ENCODE measurements at regions not wholly inside any gene's neighbourhood (a gene's known extent, or its start where the extent isn't known, plus 50 kb on each side); places are given as distances from the start of the nearest gene placed in this dataset.

GRCh38 chr6:164418262-164418588, 891.2 kb downstream of the C6orf118 start:
- H3K9me2 ChIP-seq (replicated peaks; ENCODE audit: control insufficient read depth, low read length): no peaks in the 10 kb centered on the region
- H3K79me2 ChIP-seq (ENCODE audit: control insufficient read depth, low read length): no peaks in the 10 kb centered on the region
- no peaks in the 10 kb centered on the region for H3K4me1 ChIP-seq (ENCODE audit: control insufficient read depth, low read length)
- TF ChIP-seq CTCF (IDR thresholded peaks at IDR 0.05; ENCODE audit: low read depth, low read length, poor library complexity, severe bottlenecking): no peak
- TF ChIP-seq EZH2phosphoT487 (IDR thresholded peaks at IDR 0.05; ENCODE audit: borderline replicate concordance, low read length): no peak
- H3K4me3 ChIP-seq (ENCODE audit: low read length): no peak overlapping the region
- no peaks in the 10 kb centered on the region for H3K27me3 ChIP-seq (ENCODE audit: control insufficient read depth, low read length)
- H3K27ac ChIP-seq (ENCODE audit: low read depth, low read length): no peak overlapping the region
- H3K9me3 ChIP-seq (ENCODE audit: control insufficient read depth, insufficient read depth, low read length): peaks cover 8% of the 10 kb centered on the region; the same call in 1 of the 2 replicates
- no peak overlapping the region for H3K4me2 ChIP-seq (ENCODE audit: low read length)
- H3K36me3 ChIP-seq (ENCODE audit: control insufficient read depth, low read length): no peaks in the 10 kb centered on the region
- H4K20me1 ChIP-seq (ENCODE audit: control insufficient read depth, insufficient read depth, low read depth, low read length): no peaks in the 10 kb centered on the region
- H3F3A ChIP-seq (ENCODE audit: control insufficient read depth, insufficient read depth): no peaks in the 10 kb centered on the region

DNA sequence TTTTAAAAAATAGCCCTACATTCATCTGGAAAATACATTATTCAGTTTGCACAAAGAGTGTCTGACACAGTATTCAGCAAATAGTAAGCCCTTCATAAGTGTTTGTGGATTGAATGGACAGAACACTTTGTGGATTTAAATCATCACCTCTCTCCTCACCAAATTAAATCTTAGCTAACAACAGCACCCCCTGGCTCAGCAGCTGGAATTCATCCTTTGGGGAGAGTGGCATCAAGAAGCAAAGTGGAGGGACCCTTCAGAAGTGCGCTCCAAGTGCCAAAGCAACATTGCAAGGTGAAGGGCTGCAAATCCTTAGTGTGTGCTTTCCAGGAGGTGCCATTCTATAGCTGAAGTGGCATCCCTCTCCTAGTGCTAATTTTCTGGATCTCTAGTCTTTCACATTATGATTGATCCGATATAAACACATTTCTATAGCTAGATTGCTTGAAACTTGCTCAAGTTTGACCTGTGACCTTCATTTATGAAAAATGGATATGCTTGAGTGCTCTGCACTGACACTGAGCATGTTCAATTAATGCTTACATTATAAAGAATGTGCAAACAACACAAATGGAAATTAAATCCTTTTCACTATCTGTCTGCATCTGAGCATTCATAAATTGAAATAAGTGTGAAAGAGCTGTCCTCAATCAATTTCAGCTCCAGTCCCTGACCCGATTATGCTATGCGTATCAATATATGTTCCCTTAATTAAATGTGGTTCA, 891.7 kb downstream of the C6orf118 start:
- no peak overlapping the region for H3K4me3 ChIP-seq (ENCODE audit: low read length)
- H3K36me3 ChIP-seq (ENCODE audit: control insufficient read depth, low read length): no peaks in the 10 kb centered on the region
- H3K4me2 ChIP-seq (ENCODE audit: low read length): no peak overlapping the region
- no peaks in the 10 kb centered on the region for H3F3A ChIP-seq (ENCODE audit: control insufficient read depth, insufficient read depth)
- no peaks in the 10 kb centered on the region for H3K4me1 ChIP-seq (ENCODE audit: control insufficient read depth, low read length)
- no peak for TF ChIP-seq EZH2phosphoT487 (IDR thresholded peaks at IDR 0.05; ENCODE audit: borderline replicate concordance, low read length)
- TF ChIP-seq CTCF (IDR thresholded peaks at IDR 0.05; ENCODE audit: low read depth, low read length, poor library complexity, severe bottlenecking): no peak
- no peak overlapping the region for H3K27ac ChIP-seq (ENCODE audit: low read depth, low read length)
- H3K27me3 ChIP-seq (ENCODE audit: control insufficient read depth, low read length): no peaks in the 10 kb centered on the region
- peaks cover 6% of the 10 kb centered on the region; the same call in 1 of the 2 replicates for H3K9me3 ChIP-seq (ENCODE audit: control insufficient read depth, insufficient read depth, low read length)
- no peaks in the 10 kb centered on the region for H4K20me1 ChIP-seq (ENCODE audit: control insufficient read depth, insufficient read depth, low read depth, low read length)
- H3K9me2 ChIP-seq (replicated peaks; ENCODE audit: control insufficient read depth, low read length): no peaks in the 10 kb centered on the region
- no peaks in the 10 kb centered on the region for H3K79me2 ChIP-seq (ENCODE audit: control insufficient read depth, low read length)

GRCh38 chr6:164415832-164416563, 893.4 kb downstream of the C6orf118 start:
- Histone ChIP-seq H3K4me1 (ENCODE audit: control insufficient read depth, low read length) (no peaks in the 10 kb centered on the region), H3K27ac (ENCODE audit: low read depth, low read length) (no peak overlapping the region), H3K9me3 (ENCODE audit: control insufficient read depth, insufficient read depth, low read length) (no peaks in the 10 kb centered on the region), H4K20me1 (ENCODE audit: control insufficient read depth, insufficient read depth, low read depth, low read length) (no peaks in the 10 kb centered on the region), H3K79me2 (ENCODE audit: control insufficient read depth, low read length) (no peaks in the 10 kb centered on the region), H3K9me2 (replicated peaks; ENCODE audit: control insufficient read depth, low read length) (no peaks in the 10 kb centered on the region), H3K27me3 (ENCODE audit: control insufficient read depth, low read length) (no peaks in the 10 kb centered on the region), H3K36me3 (ENCODE audit: control insufficient read depth, low read length) (no peaks in the 10 kb centered on the region), H3K4me2 (ENCODE audit: low read length) (no peak overlapping the region), H3K4me3 (ENCODE audit: low read length) (no peak overlapping the region), H3F3A (ENCODE audit: control insufficient read depth, insufficient read depth) (no peaks in the 10 kb centered on the region)
- TF ChIP-seq EZH2phosphoT487 (IDR thresholded peaks at IDR 0.05; ENCODE audit: borderline replicate concordance, low read length) (no peak), CTCF (IDR thresholded peaks at IDR 0.05; ENCODE audit: low read depth, low read length, poor library complexity, severe bottlenecking) (no peak)
